ENCODE measurements at regions not wholly inside any gene's neighbourhood (a gene's known extent, or its start where the extent isn't known, plus 50 kb on each side); places are given as distances from the start of the nearest gene placed in this dataset.
"Not testable (repeated sequence)": the region's sequence is repeated elsewhere in the genome, so short reads cannot be mapped to it uniquely, and the experiment has no call there.

- Histone ChIP-seq H3K4me3 (ENCODE audit: low read depth, low read length, poor library complexity, severe bottlenecking) (no peak overlapping the region), H3K79me2 (ENCODE audit: insufficient read depth, low read length) (no peaks in the 10 kb centered on the region), H3K36me3 (ENCODE audit: insufficient read depth, low read length) (no peaks in the 10 kb centered on the region), H3K9ac (ENCODE audit: low read length) (no peak overlapping the region), H3K4me1 (ENCODE audit: insufficient read depth, low read length, severe bottlenecking) (no peaks in the 10 kb centered on the region), H2AFZ (ENCODE audit: low read length) (no peak overlapping the region), H3K27ac (ENCODE audit: low read depth, low read length, poor library complexity, severe bottlenecking) (no peak overlapping the region), H3F3A (ENCODE audit: insufficient read depth, low read length) (no peaks in the 10 kb centered on the region), H3K9me2 (ENCODE audit: low read depth, low read length) (no peaks in the 10 kb centered on the region), H4K20me1 (ENCODE audit: insufficient read depth, low read length) (no peaks in the 10 kb centered on the region), H3K27me3 (ENCODE audit: insufficient read depth, low read length) (no peaks in the 10 kb centered on the region), H3K9me3 (ENCODE audit: low read length) (0 out of 2 replicates have a peak, but pooled peaks cover 3% of the 10 kb centered on the region), H3K4me2 (ENCODE audit: low read length) (no peak overlapping the region)
- no peak for TF ChIP-seq CTCF (IDR thresholded peaks at IDR 0.05; ENCODE audit: low read length)
- no peak for TF ChIP-seq EZH2 (IDR thresholded peaks at IDR 0.05; ENCODE audit: borderline replicate concordance, low read length)
These were observed 180.5 kb upstream of the CLINT1 start for GRCh38 chr5:158039441-158039840.

GRCh38 chr5:158036983-158037595 is 178.1 kb upstream of the CLINT1 start:
- H3F3A ChIP-seq (ENCODE audit: insufficient read depth, low read length); H3K36me3 ChIP-seq (ENCODE audit: insufficient read depth, low read length); H3K9me2 ChIP-seq (ENCODE audit: low read depth, low read length); H2AFZ ChIP-seq (ENCODE audit: low read length); H3K27me3 ChIP-seq (ENCODE audit: insufficient read depth, low read length); H3K9ac ChIP-seq (ENCODE audit: low read length); H3K27ac ChIP-seq (ENCODE audit: low read depth, low read length, poor library complexity, severe bottlenecking); H3K79me2 ChIP-seq (ENCODE audit: insufficient read depth, low read length); H3K4me1 ChIP-seq (ENCODE audit: insufficient read depth, low read length, severe bottlenecking); H3K4me3 ChIP-seq (ENCODE audit: low read depth, low read length, poor library complexity, severe bottlenecking); H3K4me2 ChIP-seq (ENCODE audit: low read length); H4K20me1 ChIP-seq (ENCODE audit: insufficient read depth, low read length); H3K9me3 ChIP-seq (ENCODE audit: low read length): not testable (repeated sequence)

GRCh38 chr5:158034586-158034985 is 175.6 kb upstream of the CLINT1 start:
- not testable (repeated sequence) for H3K4me3 ChIP-seq (ENCODE audit: low read depth, low read length, poor library complexity, severe bottlenecking); H3K4me1 ChIP-seq (ENCODE audit: insufficient read depth, low read length, severe bottlenecking); H3K9ac ChIP-seq (ENCODE audit: low read length); H3K9me2 ChIP-seq (ENCODE audit: low read depth, low read length); H3K9me3 ChIP-seq (ENCODE audit: low read length); H3K79me2 ChIP-seq (ENCODE audit: insufficient read depth, low read length); H4K20me1 ChIP-seq (ENCODE audit: insufficient read depth, low read length); H2AFZ ChIP-seq (ENCODE audit: low read length); H3K27ac ChIP-seq (ENCODE audit: low read depth, low read length, poor library complexity, severe bottlenecking); H3K27me3 ChIP-seq (ENCODE audit: insufficient read depth, low read length); H3F3A ChIP-seq (ENCODE audit: insufficient read depth, low read length); H3K36me3 ChIP-seq (ENCODE audit: insufficient read depth, low read length); H3K4me2 ChIP-seq (ENCODE audit: low read length)

GRCh38 chr5:158033724-158034123 is 174.8 kb upstream of the CLINT1 start:
- H4K20me1 ChIP-seq (ENCODE audit: insufficient read depth, low read length) = no peaks in the 10 kb centered on the region

More at GRCh38 chr5:158033724-158034123, 174.8 kb upstream of the CLINT1 start:
- Histone ChIP-seq H3K4me2 (ENCODE audit: low read length) (no peak overlapping the region), H2AFZ (ENCODE audit: low read length) (no peak overlapping the region), H3K27me3 (ENCODE audit: insufficient read depth, low read length) (no peaks in the 10 kb centered on the region), H3K79me2 (ENCODE audit: insufficient read depth, low read length) (no peaks in the 10 kb centered on the region), H3K9me3 (ENCODE audit: low read length) (0 out of 2 replicates have a peak, but pooled peaks cover 6% of the 10 kb centered on the region), H3K27ac (ENCODE audit: low read depth, low read length, poor library complexity, severe bottlenecking) (no peak overlapping the region), H3K36me3 (ENCODE audit: insufficient read depth, low read length) (no peaks in the 10 kb centered on the region), H3K4me3 (ENCODE audit: low read depth, low read length, poor library complexity, severe bottlenecking) (no peak overlapping the region), H3K9me2 (ENCODE audit: low read depth, low read length) (no peaks in the 10 kb centered on the region), H3F3A (ENCODE audit: insufficient read depth, low read length) (no peaks in the 10 kb centered on the region), H3K4me1 (ENCODE audit: insufficient read depth, low read length, severe bottlenecking) (no peaks in the 10 kb centered on the region), H3K9ac (ENCODE audit: low read length) (no peak overlapping the region)
- TF ChIP-seq EZH2 (IDR thresholded peaks at IDR 0.05; ENCODE audit: borderline replicate concordance, low read length) (no peak), CTCF (IDR thresholded peaks at IDR 0.05; ENCODE audit: low read length) (no peak)
